Spinal cord (tissue), 9 donors: ENCODE measurements at regions not wholly inside any gene's neighbourhood (a gene's known extent, or its start where the extent isn't known, plus 50 kb on each side); places are given as distances from the start of the nearest gene placed in this dataset.

Experiments used
- DNase-seq, 6 donors: peaks; one replicate each; pipeline versions ENCODE4 v3.0.0 to v3.0.0-alpha.2; 2013 to 2015; ENCODE audit warnings: low spot score in 6 of 6, low read depth in 4 of 6
- H3K27ac ChIP-seq: one replicate; pipeline ENCODE4 v1.5.1; 2013; ENCODE audit warnings: low read depth, low read length, control low read depth
- H3K27me3 ChIP-seq: one replicate; pipeline ENCODE4 v1.6.1; 2013; ENCODE audit warnings: low read length; ENCODE audit not compliant: control insufficient read depth, insufficient read depth
- H3K36me3 ChIP-seq: one replicate; pipeline ENCODE4 v1.6.1; 2013; ENCODE audit warnings: low read length; ENCODE audit not compliant: control insufficient read depth, insufficient read depth
- H3K4me1 ChIP-seq: one replicate; pipeline ENCODE4 v1.6.1; 2013; ENCODE audit warnings: low read length; ENCODE audit not compliant: control insufficient read depth, insufficient read depth
- H3K4me3 ChIP-seq: one replicate; pipeline ENCODE4 v1.5.1; 2013; ENCODE audit warnings: low read depth, low read length, control low read depth
- H3K9me3 ChIP-seq: one replicate; pipeline ENCODE4 v1.6.1; 2013; ENCODE audit warnings: low read length; ENCODE audit not compliant: control insufficient read depth, insufficient read depth
- WGBS: methylation state at CpG from one replicate; pipeline ENCODE4 v1.1.5; 2013; ENCODE audit warnings: missing lambda C conversion rate; ENCODE audit not compliant: insufficient coverage; 5-methylcytosine and 5-hydroxymethylcytosine counted together
- donor health status: healthy.

- Histone ChIP-seq H3K4me3 (no peak overlapping the region), H3K36me3 (no peaks in the 10 kb centered on the region), H3K27ac (no peak overlapping the region), H3K4me1 (peaks cover 11% of the 10 kb centered on the region), H3K9me3 (no peaks in the 10 kb centered on the region), H3K27me3 (no peaks in the 10 kb centered on the region)
- DNase-seq, result no peak
- WGBS, result 95% methylated on average over 3 of the region's 3 CpGs
These were observed 117.4 kb upstream of the NECTIN1 start for GRCh38 chr11:119846374-119846773.

- 89% methylated on average over 4 of the region's 4 CpGs for WGBS
- Histone ChIP-seq H3K27ac (no peak overlapping the region), H3K27me3 (no peaks in the 10 kb centered on the region), H3K4me3 (no peak overlapping the region), H3K36me3 (no peaks in the 10 kb centered on the region), H3K4me1 (peaks cover 11% of the 10 kb centered on the region), H3K9me3 (no peaks in the 10 kb centered on the region)
- DNase-seq, result no peak
These were observed 116.8 kb upstream of the NECTIN1 start for GRCh38 chr11:119845756-119846155.

- no peak for DNase-seq
- Histone ChIP-seq H3K27ac (no peak overlapping the region), H3K9me3 (no peaks in the 10 kb centered on the region), H3K36me3 (no peaks in the 10 kb centered on the region), H3K27me3 (no peaks in the 10 kb centered on the region), H3K4me3 (no peak overlapping the region), H3K4me1 (peaks cover 11% of the 10 kb centered on the region)
- 73% methylated on average over 10 of the region's 10 CpGs for WGBS
These were observed 116.3 kb upstream of the NECTIN1 start for GRCh38 chr11:119845305-119845704.

DNA sequence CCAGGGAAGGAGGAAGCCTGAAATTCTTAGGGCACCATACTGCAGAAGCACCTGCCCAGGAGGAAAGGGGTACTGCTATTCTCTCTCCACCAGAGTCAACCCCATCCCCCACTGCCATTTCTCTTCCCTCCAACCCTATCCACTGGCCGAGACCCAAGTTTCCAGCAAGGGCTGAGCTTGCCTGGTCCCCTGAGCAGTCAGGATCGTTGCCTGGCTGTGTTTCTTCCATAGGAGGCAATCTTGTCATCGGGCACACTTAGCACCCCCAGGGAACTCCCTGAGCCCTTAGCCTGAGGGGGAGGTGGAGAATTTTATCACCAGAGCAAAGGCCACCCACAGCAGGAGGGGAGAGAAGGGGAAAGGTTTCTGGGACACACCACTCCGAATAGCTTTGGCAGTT, 115.8 kb upstream of the NECTIN1 start:
- H3K27ac ChIP-seq, result no peak overlapping the region
- DNase-seq, result peak in 1 of 6 donors; percentile 53
- H3K36me3 ChIP-seq, result no peaks in the 10 kb centered on the region
- 17% methylated on average over 1 of the region's 4 CpGs for WGBS
- H3K4me1 ChIP-seq, result peaks cover 13% of the 10 kb centered on the region
- H3K27me3 ChIP-seq, result no peaks in the 10 kb centered on the region
- H3K4me3 ChIP-seq, result no peak overlapping the region
- H3K9me3 ChIP-seq, result no peaks in the 10 kb centered on the region

DNA sequence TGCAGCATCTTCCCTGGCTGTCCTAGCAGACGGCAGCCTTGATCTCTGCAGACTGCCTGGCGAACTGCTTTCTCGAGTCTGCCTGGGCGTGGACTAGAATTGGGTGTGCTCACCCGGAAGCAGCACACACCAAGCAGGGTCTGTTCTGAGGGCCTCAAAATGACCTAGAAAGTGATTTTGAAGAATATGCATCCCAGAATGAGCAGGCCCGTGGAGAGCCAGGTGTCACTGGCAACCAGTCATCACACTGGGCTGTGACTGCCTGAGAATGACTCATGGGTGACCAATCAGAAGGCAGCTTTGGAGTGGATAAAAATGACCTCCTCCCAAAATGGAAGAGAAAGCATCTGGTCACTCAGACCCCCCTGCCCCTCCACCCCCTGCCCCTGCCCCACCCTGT, 114.9 kb upstream of the NECTIN1 start:
- Histone ChIP-seq H3K27me3 (no peaks in the 10 kb centered on the region), H3K36me3 (no peaks in the 10 kb centered on the region), H3K9me3 (no peaks in the 10 kb centered on the region), H3K27ac (no peak overlapping the region), H3K4me3 (no peak overlapping the region), H3K4me1 (peaks cover 16% of the 10 kb centered on the region)
- WGBS, result 80% methylated on average over 6 of the region's 6 CpGs
- no peak for DNase-seq

- no peak for DNase-seq
- Histone ChIP-seq H3K9me3 (no peaks in the 10 kb centered on the region), H3K4me3 (no peak overlapping the region), H3K27me3 (no peaks in the 10 kb centered on the region), H3K4me1 (peaks cover 13% of the 10 kb centered on the region), H3K36me3 (no peaks in the 10 kb centered on the region), H3K27ac (no peak overlapping the region)
- WGBS, result 94% methylated on average over 4 of the region's 4 CpGs
These were observed 113.7 kb upstream of the NECTIN1 start for GRCh38 chr11:119842731-119843130.

- no peak overlapping the region for H3K27ac ChIP-seq
These were observed 110.6 kb upstream of the NECTIN1 start for GRCh38 chr11:119839476-119840133.

DNA sequence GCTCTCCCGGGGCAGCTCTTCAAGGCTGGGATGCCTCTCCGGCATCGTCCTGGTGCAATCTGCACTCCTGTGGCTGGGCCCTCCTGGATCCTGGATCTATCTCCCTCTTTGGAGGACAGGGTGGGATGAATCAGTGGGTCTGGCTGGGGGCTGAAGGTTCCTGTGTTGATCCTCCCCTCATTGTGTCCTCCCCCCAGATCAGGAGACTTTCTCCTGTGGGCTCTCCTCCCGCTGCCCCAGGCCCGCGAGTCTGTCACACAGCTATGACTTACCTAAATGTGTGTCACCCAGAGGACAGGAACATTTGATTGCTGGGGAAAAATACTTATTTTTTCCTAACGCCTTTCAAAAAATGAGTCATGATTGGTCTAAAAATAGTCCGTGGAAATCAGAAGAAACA, 106.8 kb upstream of the NECTIN1 start:
- Histone ChIP-seq H3K4me3 (no peak overlapping the region), H3K9me3 (no peaks in the 10 kb centered on the region), H3K36me3 (no peaks in the 10 kb centered on the region), H3K27ac (no peak overlapping the region), H3K27me3 (no peaks in the 10 kb centered on the region), H3K4me1 (peaks cover 21% of the 10 kb centered on the region)
- no peak for DNase-seq
- 86% methylated on average over 1 of the region's 8 CpGs for WGBS

More at GRCh38 chr11:119839476-119840133, 110.6 kb upstream of the NECTIN1 start:
- DNase-seq, result peak in 2 of 6 donors; percentile 39 to 68
- H3K4me1 ChIP-seq, result peaks cover 5% of the 10 kb centered on the region
- no peak overlapping the region for H3K4me3 ChIP-seq
- H3K9me3 ChIP-seq, result no peaks in the 10 kb centered on the region
- WGBS, result 23% methylated on average over 11 of the region's 13 CpGs
- no peaks in the 10 kb centered on the region for H3K36me3 ChIP-seq
- H3K27me3 ChIP-seq, result no peaks in the 10 kb centered on the region

DNA sequence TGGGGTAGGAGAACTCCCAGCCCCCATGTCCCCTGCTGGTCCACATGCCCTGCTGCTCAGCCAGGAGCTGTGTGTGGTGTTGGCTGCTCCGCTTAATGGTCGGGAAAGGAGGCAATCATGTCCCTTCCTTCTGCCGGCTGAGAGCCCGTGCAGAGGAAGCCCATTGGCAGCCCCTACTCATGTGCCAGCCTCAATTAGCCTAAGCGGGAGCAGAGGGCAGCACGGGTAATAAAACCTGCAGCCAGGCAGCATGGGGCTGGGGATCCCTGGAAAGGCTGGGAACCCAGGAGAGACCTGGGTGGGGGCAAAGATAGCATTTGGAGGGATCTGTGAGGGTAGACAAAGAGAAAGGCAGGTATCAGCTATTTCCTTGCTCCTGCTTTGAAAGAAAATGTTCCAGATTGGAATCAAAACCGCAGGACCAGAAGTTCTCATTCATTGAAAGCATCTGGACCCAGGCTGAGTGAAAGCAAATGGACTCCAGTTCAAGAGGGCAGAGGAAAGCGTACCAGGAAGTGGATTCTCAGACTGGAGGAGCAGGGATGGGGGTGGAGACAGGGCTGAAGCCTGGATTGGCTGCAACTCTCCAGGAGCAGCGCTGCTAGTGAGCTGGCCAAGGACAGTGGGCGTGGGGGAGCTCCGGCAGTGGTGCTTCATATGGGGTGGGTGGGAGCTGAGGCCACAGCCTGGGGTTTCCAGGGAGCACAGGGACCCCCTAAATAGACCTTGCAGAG, 103.4 kb upstream of the NECTIN1 start:
- Histone ChIP-seq H3K27ac (no peak overlapping the region), H3K27me3 (no peaks in the 10 kb centered on the region), H3K4me3 (no peak overlapping the region), H3K36me3 (no peaks in the 10 kb centered on the region), H3K4me1 (peaks cover 16% of the 10 kb centered on the region), H3K9me3 (no peaks in the 10 kb centered on the region)
- peak in 3 of 6 donors; percentile 15 to 72 (median 36) for DNase-seq
- WGBS, result 35% methylated on average over 11 of the region's 11 CpGs

GRCh38 chr11:119831011-119831410, 102.0 kb upstream of the NECTIN1 start:
- Histone ChIP-seq H3K36me3 (no peaks in the 10 kb centered on the region), H3K4me1 (peaks cover 16% of the 10 kb centered on the region), H3K9me3 (no peaks in the 10 kb centered on the region), H3K4me3 (no peak overlapping the region), H3K27ac (no peak overlapping the region), H3K27me3 (no peaks in the 10 kb centered on the region)
- 87% methylated on average over 7 of the region's 7 CpGs for WGBS
- no peak for DNase-seq
